HuH-7.5 (cell line): ENCODE measurements at regions not wholly inside any gene's neighbourhood (a gene's known extent, or its start where the extent isn't known, plus 50 kb on each side); places are given as distances from the start of the nearest gene placed in this dataset.
"Not testable (repeated sequence)": the region's sequence is repeated elsewhere in the genome, so short reads cannot be mapped to it uniquely, and the experiment has no call there.

Source experiments
- DNase-seq: peaks from one replicate; pipeline ENCODE4 v3.0.0; 2011; ENCODE audit warnings: low spot score

DNA sequence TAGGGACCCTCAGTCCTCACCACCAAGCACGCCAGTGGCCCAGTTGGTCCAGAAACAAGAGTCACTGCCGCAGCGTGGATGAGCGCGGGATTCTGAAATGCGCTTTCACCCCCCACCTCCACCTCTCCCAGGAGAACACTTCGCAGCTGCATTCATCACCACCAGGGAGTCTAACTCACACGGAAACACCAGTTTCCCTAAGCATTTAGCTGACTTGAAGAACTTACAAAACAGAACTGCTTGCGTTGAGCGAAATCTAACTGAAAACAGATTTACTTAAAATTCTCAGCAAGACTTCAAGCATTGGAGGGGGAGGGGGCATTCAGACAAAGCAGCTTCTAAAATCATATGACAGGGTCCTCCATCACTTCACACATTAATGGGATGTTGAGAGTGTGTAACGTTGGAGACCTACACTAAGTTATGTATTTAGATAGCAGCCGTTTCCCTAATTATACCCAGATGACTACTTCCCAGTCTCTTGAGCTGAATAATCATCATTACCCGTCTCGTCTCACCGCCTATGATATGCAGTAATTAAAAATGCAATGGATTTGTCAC, 258.2 kb upstream of the IRS2 start:
- DNase-seq, result no peak

GRCh38 chr13:110042253-110042950, 256.0 kb upstream of the IRS2 start:
- DNase-seq, result no peak

GRCh38 chr13:110041638-110042037, 255.3 kb upstream of the IRS2 start:
- DNase-seq, result not testable (repeated sequence)

- no peak for DNase-seq
These were observed 251.7 kb upstream of the IRS2 start for GRCh38 chr13:110037925-110038573.

DNA sequence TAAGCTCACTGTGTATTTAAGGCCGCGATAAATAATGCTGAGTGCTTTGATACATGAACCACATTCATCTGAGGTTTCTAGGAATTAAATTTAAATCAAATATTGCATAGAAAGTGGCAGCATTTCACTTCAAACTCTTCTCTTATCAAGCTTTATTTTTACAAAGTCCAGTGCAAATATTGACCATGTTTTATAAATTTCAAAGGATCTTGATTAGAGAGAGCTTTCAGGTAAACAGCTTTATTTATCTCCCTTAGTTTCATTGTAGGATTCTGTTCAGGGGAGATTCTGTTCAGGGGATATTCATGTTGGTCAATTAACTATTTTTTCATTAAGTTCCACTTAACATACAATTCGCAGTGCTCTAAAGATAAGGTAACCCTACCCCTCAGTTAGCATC, 249.7 kb upstream of the IRS2 start:
- DNase-seq, result no peak

DNA sequence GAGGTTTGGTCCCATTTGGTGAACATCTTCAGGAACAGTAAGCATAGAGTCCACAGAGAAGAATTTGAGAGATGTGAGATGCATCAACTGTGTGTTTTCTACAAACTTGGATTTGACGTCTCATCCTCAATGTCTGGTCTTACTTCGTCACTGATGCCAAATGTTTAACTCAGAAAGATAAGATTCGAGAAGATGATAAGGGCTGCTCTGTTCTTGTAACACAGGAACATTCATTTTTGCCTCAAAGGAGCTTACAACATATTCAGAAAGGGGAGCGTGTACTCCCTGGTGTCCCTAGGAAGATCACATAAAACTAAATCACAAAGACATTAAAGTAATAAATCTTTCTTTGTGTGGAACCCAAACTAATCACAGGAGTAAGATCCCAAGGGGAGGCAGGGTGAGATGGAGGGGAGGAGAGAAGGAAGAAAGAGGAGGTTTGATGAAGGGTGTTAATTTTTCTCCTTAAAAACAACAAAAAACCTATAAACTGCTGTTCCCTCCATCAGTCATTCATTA, 247.7 kb upstream of the IRS2 start:
- DNase-seq, result no peak

GRCh38 chr13:110032969-110033368, 246.6 kb upstream of the IRS2 start:
- no peak for DNase-seq

- DNase-seq, result no peak
These were observed 244.1 kb upstream of the IRS2 start for GRCh38 chr13:110030394-110030928.

- no peak for DNase-seq
These were observed 242.6 kb upstream of the IRS2 start for GRCh38 chr13:110028838-110029621.

- no peak for DNase-seq
These were observed 241.9 kb upstream of the IRS2 start for GRCh38 chr13:110028311-110028710.

- DNase-seq, result no peak
These were observed 241.3 kb upstream of the IRS2 start for GRCh38 chr13:110027470-110028240.

DNA sequence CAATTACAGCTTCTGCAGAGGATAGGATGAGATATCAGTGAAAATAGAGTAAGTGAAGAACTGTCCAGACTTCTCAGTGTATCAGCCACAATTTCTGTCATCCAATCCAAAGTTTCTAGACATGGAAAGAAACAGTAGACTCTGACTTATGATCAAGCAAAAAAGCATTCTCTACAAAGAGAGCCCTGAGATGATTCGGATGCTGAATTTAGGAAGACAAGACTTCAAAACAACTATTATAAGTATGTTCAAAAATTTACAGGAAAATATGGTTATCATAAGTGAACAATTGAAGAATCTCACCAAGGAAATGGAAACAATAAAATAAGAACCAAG, 238.2 kb upstream of the IRS2 start:
- DNase-seq, result no peak

DNA sequence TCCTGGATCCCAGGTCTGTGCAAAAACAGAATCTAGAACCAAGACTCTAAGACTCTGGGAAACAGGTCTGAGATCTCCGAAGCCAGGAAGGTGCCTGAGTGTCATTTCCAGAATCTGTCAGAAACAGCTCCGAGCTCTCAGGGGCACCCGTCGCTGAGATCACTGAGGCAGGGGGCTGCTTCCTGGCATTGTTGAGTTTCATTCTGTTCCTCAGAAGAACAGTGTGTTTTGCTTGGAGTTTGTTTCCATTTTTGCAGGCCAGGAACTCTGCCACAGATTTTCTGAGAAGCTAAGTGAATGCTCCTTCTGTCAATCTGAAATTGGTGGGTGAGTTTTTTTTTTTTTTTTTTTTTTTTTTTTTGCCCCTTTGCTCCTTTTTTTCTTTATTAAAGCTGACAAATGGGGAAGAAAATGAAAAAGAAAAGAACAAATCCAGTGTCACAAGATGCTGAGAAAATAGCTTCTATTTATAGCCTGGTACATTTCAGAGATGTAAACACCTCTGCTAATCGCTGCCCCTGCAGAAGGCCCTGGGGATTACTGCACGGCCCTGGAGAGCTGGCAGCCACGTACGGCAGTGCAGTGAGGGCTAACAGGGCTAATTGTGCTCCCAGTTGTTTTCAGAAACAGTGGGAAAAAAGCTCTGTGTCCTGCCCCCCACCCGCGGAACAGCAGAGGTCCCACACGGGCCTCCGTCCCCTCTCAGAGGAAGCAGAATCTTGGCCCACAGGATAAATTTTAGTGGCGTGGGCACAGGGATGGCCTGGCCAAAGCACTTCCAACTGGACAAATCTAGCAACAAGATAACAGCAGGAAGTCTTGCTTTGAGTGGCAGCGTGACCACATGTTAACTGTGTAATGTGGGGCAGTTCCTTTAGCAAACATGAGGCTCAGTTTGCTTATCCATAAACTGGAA, 237.6 kb upstream of the IRS2 start:
- DNase-seq, result no peak

DNA sequence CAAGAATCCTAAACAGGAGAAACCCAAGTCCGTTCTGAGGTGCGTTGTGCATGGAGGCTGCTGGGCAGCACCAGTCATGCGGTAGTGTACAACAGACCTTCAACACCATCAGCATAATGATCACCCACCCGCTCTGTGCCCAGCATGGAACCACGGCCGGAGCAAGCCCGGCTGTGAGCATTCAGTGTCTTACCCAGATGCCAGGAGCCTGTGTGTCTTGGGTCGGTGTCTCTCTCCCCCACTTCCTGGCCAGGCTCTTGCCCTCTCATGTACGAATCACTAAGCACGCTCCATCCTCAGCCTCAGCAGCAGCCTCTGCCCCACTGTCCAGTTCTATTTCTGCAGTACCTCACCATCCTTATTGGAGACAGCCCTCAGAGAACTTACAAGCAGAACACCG, 231.6 kb upstream of the IRS2 start:
- no peak for DNase-seq

DNA sequence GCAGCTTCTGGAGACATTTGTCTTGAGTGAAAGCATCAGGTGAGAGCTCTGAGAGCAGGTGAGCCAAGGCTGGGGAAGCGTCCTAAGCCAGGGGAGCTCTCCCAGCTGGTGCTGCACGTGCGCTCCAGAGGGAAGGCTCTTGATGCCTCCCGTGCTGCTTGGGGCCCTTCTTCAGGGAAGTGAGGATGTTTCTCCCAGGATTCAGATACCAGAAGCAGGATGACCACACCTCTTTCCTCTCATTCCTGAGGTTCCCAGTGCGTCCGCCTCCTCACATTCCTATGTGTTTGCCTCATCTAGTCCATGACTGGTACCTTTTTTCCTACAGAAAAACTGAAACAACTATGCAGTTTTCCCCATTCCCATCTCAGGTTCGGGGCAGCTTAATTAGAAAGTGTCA, 231.0 kb upstream of the IRS2 start:
- DNase-seq, result no peak

- no peak for DNase-seq
These were observed 228.9 kb upstream of the IRS2 start for GRCh38 chr13:110015253-110015652.

GRCh38 chr13:110014719-110015118, 228.3 kb upstream of the IRS2 start:
- no peak for DNase-seq

DNA sequence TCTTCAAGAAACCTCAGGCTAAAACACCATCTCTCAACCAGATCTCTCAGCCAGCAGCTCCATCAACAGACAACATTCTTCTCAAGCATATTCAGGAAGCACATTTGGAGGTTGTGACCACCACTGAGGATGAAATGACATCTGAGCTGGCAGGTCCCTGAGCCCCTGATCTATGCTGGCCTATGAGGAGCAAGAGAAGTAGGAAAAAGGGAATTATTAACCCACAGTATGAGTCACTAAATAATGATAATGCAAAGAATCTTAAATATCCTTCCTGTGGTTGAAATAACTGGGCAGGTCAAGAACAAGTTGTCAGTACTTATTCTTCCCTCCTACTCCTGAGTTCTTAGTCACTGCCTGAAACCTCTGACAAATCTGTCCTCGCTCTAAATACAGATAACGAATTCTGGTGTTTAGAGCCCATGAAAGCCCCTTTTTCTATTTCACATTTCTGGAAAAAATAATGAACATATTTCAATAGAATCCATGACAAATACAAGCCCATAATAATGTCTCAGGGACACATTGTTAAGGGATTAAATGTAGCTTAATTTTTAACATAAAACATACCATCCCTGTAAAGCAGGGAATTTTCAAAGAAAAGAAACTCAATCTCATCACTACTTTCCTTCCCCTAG, 225.8 kb upstream of the IRS2 start:
- DNase-seq, result no peak

- DNase-seq, result no peak
These were observed 224.2 kb upstream of the IRS2 start for GRCh38 chr13:110010404-110011138.
